Panc1 (cell line): ENCODE measurements at regions not wholly inside any gene's neighbourhood (a gene's known extent, or its start where the extent isn't known, plus 50 kb on each side); places are given as distances from the start of the nearest gene placed in this dataset.

Source experiments
- ATAC-seq: fragments of 200-7000 bp; cut with Tn5 transposase; 2 replicates; pipeline ENCODE4 v1.9.1; 2020; ENCODE audit warnings: mild to moderate bottlenecking, moderate library complexity
- BruUV-seq: library from RNA; stranded (reverse); fragments of 400-500 nt; replicated peaks from 2 replicates; lab custom pipeline; 2021; lab: Mats Ljungman, UMichigan
- CTCF ChIA-PET: fragments of 300-600 bp; sonication (Branson Sonifier 250); formaldehyde crosslinking; loops from one replicate; lab custom pipeline; 2022; ENCODE audit warnings: antibody characterized with exemption; lab: Charles Lee
- POLR2A ChIA-PET: fragments of 300-600 bp; sonication (Branson Sonifier 250); formaldehyde crosslinking; loops from one replicate; lab custom pipeline; 2022; ENCODE audit warnings: antibody characterized with exemption; lab: Charles Lee
- DNase-seq: peaks from one replicate; pipeline ENCODE4 v3.0.0-alpha.2; 2010; ENCODE audit warnings: low read depth, low spot score
- H3K27ac ChIP-seq: 2 replicates; pipeline ENCODE4 v1.5.1; 2011; ENCODE audit warnings: mild to moderate bottlenecking, low read length, inconsistent platforms
- H3K27me3 ChIP-seq: fragments of 200-500 bp; sonication (Bioruptor generic); 2 replicates; pipeline ENCODE4 v1.6.0; 2014; ENCODE audit warnings: low read length, inconsistent platforms; ENCODE audit not compliant: control insufficient read depth, insufficient read depth
- H3K36me3 ChIP-seq: fragments of 200-500 bp; sonication (Bioruptor generic); 2 replicates; pipeline ENCODE4 v1.5.1; 2014; ENCODE audit warnings: inconsistent platforms, mild to moderate bottlenecking, low read length, moderate library complexity; ENCODE audit not compliant: control insufficient read depth, insufficient read depth
- H3K4me1 ChIP-seq: 2 replicates; pipeline ENCODE4 v1.5.1; 2011; ENCODE audit warnings: inconsistent platforms, mild to moderate bottlenecking, low read length, moderate library complexity; ENCODE audit not compliant: control insufficient read depth, insufficient read depth
- H3K4me3 ChIP-seq, 2 experiments: 2 replicates each; pipeline ENCODE4 v1.5.1; 2011 to 2012; ENCODE audit warnings: low read depth in 2 of 2, low read length in 2 of 2, mild to moderate bottlenecking in 2 of 2, inconsistent platforms in 1 of 2, moderate library complexity in 1 of 2
- H3K9me3 ChIP-seq: fragments of 200-500 bp; sonication (Bioruptor generic); 2 replicates; pipeline ENCODE4 v1.5.1; 2014; ENCODE audit warnings: low read depth, mild to moderate bottlenecking, inconsistent platforms, low read length, moderate library complexity; ENCODE audit not compliant: control insufficient read depth, insufficient read depth
- POLR2AphosphoS5 ChIP-seq: IDR thresholded peaks from 2 replicates; pipeline ENCODE4 v1.6.1; 2012; ENCODE audit warnings: mild to moderate bottlenecking, low read depth, low read length, moderate library complexity
- SIN3A ChIP-seq: IDR thresholded peaks from 2 replicates; pipeline ENCODE4 v1.6.1; 2012; ENCODE audit warnings: low read depth, mild to moderate bottlenecking, low read length, moderate library complexity, borderline replicate concordance; ENCODE audit not compliant: insufficient read depth
- TCF7L2 ChIP-seq: IDR thresholded peaks from 2 replicates; pipeline ENCODE4 v1.6.1; 2011; ENCODE audit warnings: mild to moderate bottlenecking, low read depth, low read length, inconsistent platforms
- in situ Hi-C: cut with HindIII; loops from 2 replicates; pipeline ENCODE4 v1.10.0; 2016; ENCODE audit warnings: low sequenced_read_pairs, low pct_unique_long_range_greater_than_20kb
- intact Hi-C: fragments of 100-400 bp; cut with micrococcal nuclease; formaldehyde crosslinking; loops from one replicate; pipeline ENCODE4 v1.10.0; 2022; ENCODE audit not compliant: unreplicated experiment
- TF ChIP-seq, protein P1 (sequence below): fragments of 450-650 bp; IDR thresholded peaks from 2 replicates; pipeline ENCODE4 v1.5.1; 2017; ENCODE audit warnings: mild to moderate bottlenecking
- TF ChIP-seq, protein P2 (sequence below), 2 experiments: IDR thresholded peaks; 2 replicates each; pipeline ENCODE4 v1.6.1; 2011 to 2012; ENCODE audit warnings: low read depth in 2 of 2, control low read depth in 1 of 2, low read length in 1 of 2, mild to moderate bottlenecking in 1 of 2, moderate library complexity in 1 of 2; ENCODE audit not compliant: insufficient read depth in 1 of 2

DNA sequence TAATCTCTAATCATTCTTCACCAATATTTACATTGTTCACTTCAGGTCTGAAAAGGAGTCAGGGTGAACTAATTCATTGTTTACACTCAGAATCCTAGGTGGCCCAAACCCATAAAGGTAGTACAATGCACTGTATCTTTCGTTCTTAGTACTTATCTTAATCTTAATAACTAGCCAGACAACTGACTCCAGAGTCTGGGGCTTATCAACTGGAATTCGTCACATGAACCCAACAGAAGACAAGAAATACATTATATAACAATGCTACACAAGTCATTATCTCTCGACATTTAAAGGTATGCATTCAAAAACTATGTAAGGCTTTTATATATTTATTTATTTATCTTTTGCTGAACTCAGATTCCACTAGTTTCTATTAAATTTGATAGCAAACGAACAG lies 125.9 kb upstream of the ESRRG start:
- intact Hi-C loops (no loop called here), in situ Hi-C loops (no loop called here)
- CTCF ChIA-PET = no interaction called here
- Histone ChIP-seq H3K9me3 (no peaks in the 10 kb centered on the region), H3K36me3 (no peaks in the 10 kb centered on the region), H3K4me3 (no peak overlapping the region), H3K4me1 (no peaks in the 10 kb centered on the region), H3K27ac (no peak overlapping the region), H3K27me3 (no peaks in the 10 kb centered on the region)
- TF ChIP-seq TCF7L2 (no peak), SIN3A (no peak), POLR2AphosphoS5 (no peak)
- TF ChIP-seq, protein P1, sequence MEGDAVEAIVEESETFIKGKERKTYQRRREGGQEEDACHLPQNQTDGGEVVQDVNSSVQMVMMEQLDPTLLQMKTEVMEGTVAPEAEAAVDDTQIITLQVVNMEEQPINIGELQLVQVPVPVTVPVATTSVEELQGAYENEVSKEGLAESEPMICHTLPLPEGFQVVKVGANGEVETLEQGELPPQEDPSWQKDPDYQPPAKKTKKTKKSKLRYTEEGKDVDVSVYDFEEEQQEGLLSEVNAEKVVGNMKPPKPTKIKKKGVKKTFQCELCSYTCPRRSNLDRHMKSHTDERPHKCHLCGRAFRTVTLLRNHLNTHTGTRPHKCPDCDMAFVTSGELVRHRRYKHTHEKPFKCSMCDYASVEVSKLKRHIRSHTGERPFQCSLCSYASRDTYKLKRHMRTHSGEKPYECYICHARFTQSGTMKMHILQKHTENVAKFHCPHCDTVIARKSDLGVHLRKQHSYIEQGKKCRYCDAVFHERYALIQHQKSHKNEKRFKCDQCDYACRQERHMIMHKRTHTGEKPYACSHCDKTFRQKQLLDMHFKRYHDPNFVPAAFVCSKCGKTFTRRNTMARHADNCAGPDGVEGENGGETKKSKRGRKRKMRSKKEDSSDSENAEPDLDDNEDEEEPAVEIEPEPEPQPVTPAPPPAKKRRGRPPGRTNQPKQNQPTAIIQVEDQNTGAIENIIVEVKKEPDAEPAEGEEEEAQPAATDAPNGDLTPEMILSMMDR = no peak
- TF ChIP-seq, protein P2, sequence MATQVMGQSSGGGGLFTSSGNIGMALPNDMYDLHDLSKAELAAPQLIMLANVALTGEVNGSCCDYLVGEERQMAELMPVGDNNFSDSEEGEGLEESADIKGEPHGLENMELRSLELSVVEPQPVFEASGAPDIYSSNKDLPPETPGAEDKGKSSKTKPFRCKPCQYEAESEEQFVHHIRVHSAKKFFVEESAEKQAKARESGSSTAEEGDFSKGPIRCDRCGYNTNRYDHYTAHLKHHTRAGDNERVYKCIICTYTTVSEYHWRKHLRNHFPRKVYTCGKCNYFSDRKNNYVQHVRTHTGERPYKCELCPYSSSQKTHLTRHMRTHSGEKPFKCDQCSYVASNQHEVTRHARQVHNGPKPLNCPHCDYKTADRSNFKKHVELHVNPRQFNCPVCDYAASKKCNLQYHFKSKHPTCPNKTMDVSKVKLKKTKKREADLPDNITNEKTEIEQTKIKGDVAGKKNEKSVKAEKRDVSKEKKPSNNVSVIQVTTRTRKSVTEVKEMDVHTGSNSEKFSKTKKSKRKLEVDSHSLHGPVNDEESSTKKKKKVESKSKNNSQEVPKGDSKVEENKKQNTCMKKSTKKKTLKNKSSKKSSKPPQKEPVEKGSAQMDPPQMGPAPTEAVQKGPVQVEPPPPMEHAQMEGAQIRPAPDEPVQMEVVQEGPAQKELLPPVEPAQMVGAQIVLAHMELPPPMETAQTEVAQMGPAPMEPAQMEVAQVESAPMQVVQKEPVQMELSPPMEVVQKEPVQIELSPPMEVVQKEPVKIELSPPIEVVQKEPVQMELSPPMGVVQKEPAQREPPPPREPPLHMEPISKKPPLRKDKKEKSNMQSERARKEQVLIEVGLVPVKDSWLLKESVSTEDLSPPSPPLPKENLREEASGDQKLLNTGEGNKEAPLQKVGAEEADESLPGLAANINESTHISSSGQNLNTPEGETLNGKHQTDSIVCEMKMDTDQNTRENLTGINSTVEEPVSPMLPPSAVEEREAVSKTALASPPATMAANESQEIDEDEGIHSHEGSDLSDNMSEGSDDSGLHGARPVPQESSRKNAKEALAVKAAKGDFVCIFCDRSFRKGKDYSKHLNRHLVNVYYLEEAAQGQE (IDR thresholded peaks at IDR 0.05; ENCODE audit: insufficient read depth in 1 of 2, low read depth in 2 of 2, low read length in 1 of 2) = no peak
- DNase-seq (no peak), ATAC-seq (no peak)
- no TSS peak for BruUV-seq
- POLR2A ChIA-PET = no interaction called here

DNA sequence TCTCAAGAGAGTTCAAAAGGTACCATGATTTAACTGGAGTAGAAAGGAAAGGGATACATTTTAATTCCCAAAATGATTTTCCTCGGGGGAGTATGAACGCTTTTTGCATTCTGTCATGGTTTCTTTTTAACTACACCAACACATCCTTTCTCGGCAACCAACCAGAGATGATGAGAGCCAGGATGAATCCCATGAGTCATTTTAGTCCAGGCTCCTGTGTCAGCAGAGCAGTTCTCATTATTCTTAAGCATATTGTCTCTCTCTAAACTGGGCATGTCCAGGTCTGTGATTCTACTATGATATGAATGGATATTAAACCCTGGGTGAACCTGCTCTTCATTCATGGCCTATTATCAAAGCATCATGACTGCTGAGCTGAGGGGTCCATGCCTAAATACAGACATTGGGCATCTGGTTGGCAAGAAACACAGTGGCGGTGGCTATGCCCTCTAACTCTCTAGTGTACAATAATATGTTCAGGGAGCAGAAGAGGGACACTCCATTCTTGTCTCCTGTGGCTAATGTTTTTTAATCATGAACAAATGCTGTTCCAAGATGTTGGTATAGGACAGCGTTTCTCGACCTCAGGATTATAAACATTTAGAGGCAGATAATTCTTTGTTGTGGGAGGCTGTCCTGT lies 124.3 kb upstream of the ESRRG start:
- TF ChIP-seq, protein P1 = no peak
- TF ChIP-seq, protein P2 (IDR thresholded peaks at IDR 0.05; ENCODE audit: insufficient read depth in 1 of 2, low read depth in 2 of 2, low read length in 1 of 2) = no peak
- TF ChIP-seq POLR2AphosphoS5 = no peak
- no peak for TF ChIP-seq TCF7L2
- no peak for TF ChIP-seq SIN3A
- BruUV-seq = no TSS peak
- Histone ChIP-seq H3K9me3 (no peaks in the 10 kb centered on the region), H3K36me3 (no peaks in the 10 kb centered on the region), H3K27me3 (no peaks in the 10 kb centered on the region), H3K4me3 (no peak overlapping the region), H3K27ac (no peak overlapping the region), H3K4me1 (no peaks in the 10 kb centered on the region)
- in situ Hi-C loops (no loop called here), intact Hi-C loops (no loop called here)
- ATAC-seq (no peak), DNase-seq (no peak)
- ChIA-PET CTCF (no interaction called here), POLR2A (no interaction called here)
